Nephron (organoid): ENCODE measurements at regions not wholly inside any gene's neighbourhood (a gene's known extent, or its start where the extent isn't known, plus 50 kb on each side); places are given as distances from the start of the nearest gene placed in this dataset.

Experiments used
- H3K27ac Mint-ChIP-seq, 3 experiments: 2 replicates each; pipeline ENCODE4 v1.8.0; 2020; ENCODE audit warnings: mixed read lengths in 3 of 3, mild to moderate bottlenecking in 2 of 3, moderate library complexity in 1 of 3
- H3K27me3 Mint-ChIP-seq: 2 replicates; pipeline ENCODE4 v1.8.0; 2021; ENCODE audit warnings: low read depth, mild to moderate bottlenecking, moderate library complexity, mixed read lengths
- H3K36me3 Mint-ChIP-seq: 2 replicates; pipeline ENCODE4 v1.8.0; 2020; ENCODE audit warnings: low read depth, mixed read lengths
- H3K4me1 Mint-ChIP-seq: 2 replicates; pipeline ENCODE4 v1.8.0; 2020; ENCODE audit warnings: mixed read lengths
- H3K4me3 Mint-ChIP-seq, 3 experiments: 2 replicates each; pipeline ENCODE4 v1.8.0; 2020; ENCODE audit warnings: mild to moderate bottlenecking in 3 of 3, mixed read lengths in 3 of 3, moderate library complexity in 2 of 3
- H3K9me3 Mint-ChIP-seq: 2 replicates; pipeline ENCODE4 v1.8.0; 2020; ENCODE audit warnings: mixed read lengths
- CTCF ChIP-seq, 3 experiments: fragments of 200-600 bp; sonication (generic); IDR thresholded peaks; one replicate each; pipeline ENCODE4 v1.5.0; 2021; ENCODE audit warnings: antibody characterized with exemption in 3 of 3; ENCODE audit not compliant: unreplicated experiment in 3 of 3

- TF ChIP-seq CTCF (IDR thresholded peaks at IDR 0.05; ENCODE audit: unreplicated experiment in 3 of 3): no peak
- Mint-ChIP-seq H3K27ac (no peak overlapping the region), H3K4me3 (no peak overlapping the region), H3K9me3 (peaks cover 33% of the 10 kb centered on the region), H3K4me1 (no peaks in the 10 kb centered on the region), H3K36me3 (no peaks in the 10 kb centered on the region), H3K27me3 (no peaks in the 10 kb centered on the region)
Measured at GRCh38 chr5:136598802-136599404, 233.6 kb upstream of the TRPC7 start.

- Mint-ChIP-seq H3K9me3 (peaks cover 11% of the 10 kb centered on the region), H3K4me1 (no peaks in the 10 kb centered on the region), H3K36me3 (no peaks in the 10 kb centered on the region), H3K4me3 (no peak overlapping the region), H3K27ac (no peak overlapping the region), H3K27me3 (no peaks in the 10 kb centered on the region)
- no peak for TF ChIP-seq CTCF (IDR thresholded peaks at IDR 0.05; ENCODE audit: unreplicated experiment in 3 of 3)
Measured at GRCh38 chr5:136594416-136594815, 229.1 kb upstream of the TRPC7 start.

GRCh38 chr5:136590581-136590980 lies 225.2 kb upstream of the TRPC7 start:
- no peaks in the 10 kb centered on the region for H3K36me3 Mint-ChIP-seq
- peaks cover 8% of the 10 kb centered on the region for H3K9me3 Mint-ChIP-seq
- H3K27me3 Mint-ChIP-seq: no peaks in the 10 kb centered on the region
- H3K4me3 Mint-ChIP-seq: no peak overlapping the region
- H3K4me1 Mint-ChIP-seq: no peaks in the 10 kb centered on the region
- no peak overlapping the region for H3K27ac Mint-ChIP-seq
- no peak for TF ChIP-seq CTCF (IDR thresholded peaks at IDR 0.05; ENCODE audit: unreplicated experiment in 3 of 3)

- no peaks in the 10 kb centered on the region for H3K4me1 Mint-ChIP-seq
- H3K27me3 Mint-ChIP-seq: no peaks in the 10 kb centered on the region
- H3K27ac Mint-ChIP-seq: no peak overlapping the region
- no peaks in the 10 kb centered on the region for H3K36me3 Mint-ChIP-seq
- no peak for TF ChIP-seq CTCF (IDR thresholded peaks at IDR 0.05; ENCODE audit: unreplicated experiment in 3 of 3)
- no peak overlapping the region for H3K4me3 Mint-ChIP-seq
- peaks cover 5% of the 10 kb centered on the region for H3K9me3 Mint-ChIP-seq
Measured at GRCh38 chr5:136586196-136586595, 220.9 kb upstream of the TRPC7 start.

GRCh38 chr5:136584474-136584873 lies 219.1 kb upstream of the TRPC7 start:
- no peaks in the 10 kb centered on the region for H3K9me3 Mint-ChIP-seq

More at GRCh38 chr5:136584474-136584873, 219.1 kb upstream of the TRPC7 start:
- Mint-ChIP-seq H3K27ac (no peak overlapping the region), H3K4me1 (no peaks in the 10 kb centered on the region), H3K36me3 (no peaks in the 10 kb centered on the region), H3K27me3 (no peaks in the 10 kb centered on the region), H3K4me3 (no peak overlapping the region)
- no peak for TF ChIP-seq CTCF (IDR thresholded peaks at IDR 0.05; ENCODE audit: unreplicated experiment in 3 of 3)
